ENCODE measurements at regions not wholly inside any gene's neighbourhood (a gene's known extent, or its start where the extent isn't known, plus 50 kb on each side); places are given as distances from the start of the nearest gene placed in this dataset.
A peak's percentile ranks its signal among the peaks of the same experiment; 100 is the strongest.

DNA sequence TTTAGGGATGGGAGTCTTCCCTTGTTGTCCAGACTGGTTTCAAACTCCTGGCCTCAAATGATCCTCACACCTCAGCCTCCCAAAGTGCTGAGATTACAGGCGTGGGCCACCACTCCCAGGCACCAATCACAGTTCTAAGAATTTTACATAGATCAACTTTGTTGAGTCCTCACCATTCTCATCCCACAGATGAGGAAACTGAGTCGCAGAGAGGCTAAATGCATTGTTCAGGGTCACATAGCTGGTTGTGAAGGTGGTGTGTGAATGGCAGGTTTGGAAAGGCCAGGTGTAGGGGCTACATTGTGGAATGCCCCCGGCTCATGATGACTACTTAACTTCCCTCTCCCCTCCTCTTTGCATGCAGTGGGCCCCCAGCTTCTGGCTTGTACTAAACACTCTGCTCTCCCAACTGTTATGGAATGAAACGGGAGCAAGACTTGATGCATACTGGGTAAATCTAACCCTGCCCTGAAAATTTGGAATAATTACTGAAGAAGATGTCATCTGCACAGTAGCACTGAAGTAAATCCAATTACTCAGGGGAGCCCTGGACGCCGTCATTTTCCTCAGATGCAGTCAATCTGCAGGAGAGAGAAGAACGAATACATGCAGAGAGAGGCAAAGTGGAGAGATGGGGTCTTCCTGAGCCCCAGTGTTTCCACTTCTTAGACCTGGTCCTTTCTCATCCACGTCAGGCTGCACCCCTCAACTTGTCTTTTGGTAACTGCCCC is 102.3 kb upstream of the ZNF217 start:
- no peak for DNase-seq
- ChIA-PET POLR2A (no interaction called here), CTCF (interaction anchor here (0.6 to 1.9 kb wide), 3 partner anchors 12 to 98 kb away, joined by 3 to 4 read pairs (median 3); no protein-coding TSS in a partner anchor)
- Mint-ChIP-seq H3K9me3 (no peaks in the 10 kb centered on the region), H3K4me3 (no peak overlapping the region), H3K4me1 (peaks cover 61% of the 10 kb centered on the region), H3K27ac (no peak overlapping the region), H3K27me3 (no peaks in the 10 kb centered on the region), H3K36me3 (ENCODE audit: low read depth) (peaks cover 4% of the 10 kb centered on the region)

DNA sequence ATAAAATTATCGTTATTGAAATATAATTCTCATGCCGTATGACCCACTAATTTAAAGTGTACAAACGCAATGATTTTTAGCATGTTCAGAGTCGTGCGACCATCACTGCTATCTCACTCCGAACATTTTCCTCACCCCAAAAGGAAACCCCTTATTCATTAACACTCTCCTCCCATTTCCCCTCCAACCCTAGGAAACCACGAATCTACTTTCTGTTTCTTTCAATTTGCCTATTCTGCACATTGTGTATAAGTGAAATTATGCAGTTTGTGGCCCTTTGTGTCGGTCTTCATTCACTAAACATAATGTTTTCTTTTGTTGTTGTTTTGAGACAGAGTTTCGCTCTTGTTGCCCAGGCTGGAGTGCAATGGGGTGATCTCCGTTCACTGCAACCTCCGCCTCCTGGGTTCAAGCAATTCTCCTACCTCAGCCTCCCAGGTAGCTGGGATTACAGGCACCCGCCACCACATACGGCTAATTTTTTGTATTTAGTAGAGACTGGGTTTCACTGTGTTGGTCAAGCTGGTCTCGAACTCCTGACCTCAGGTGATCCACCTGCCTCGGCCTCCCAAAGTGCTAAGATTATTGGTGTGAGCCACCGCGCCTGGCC is 99.7 kb upstream of the ZNF217 start:
- DNase-seq, result peak; percentile 44
- POLR2A ChIA-PET, result no interaction called here
- no peaks in the 10 kb centered on the region for H3K36me3 Mint-ChIP-seq (ENCODE audit: low read depth)
- H3K27ac Mint-ChIP-seq, result peak overlapping the region; percentile 92
- CTCF ChIA-PET, result interaction anchor here (0.6 to 1.2 kb wide), 3 partner anchors 31 to 53 kb away, joined by 3 to 5 read pairs (median 4); no protein-coding TSS in a partner anchor
- H3K4me3 Mint-ChIP-seq, result peak overlapping the region; percentile 53
- peaks cover 49% of the 10 kb centered on the region for H3K4me1 Mint-ChIP-seq
- no peaks in the 10 kb centered on the region for H3K27me3 Mint-ChIP-seq
- no peaks in the 10 kb centered on the region for H3K9me3 Mint-ChIP-seq

DNA sequence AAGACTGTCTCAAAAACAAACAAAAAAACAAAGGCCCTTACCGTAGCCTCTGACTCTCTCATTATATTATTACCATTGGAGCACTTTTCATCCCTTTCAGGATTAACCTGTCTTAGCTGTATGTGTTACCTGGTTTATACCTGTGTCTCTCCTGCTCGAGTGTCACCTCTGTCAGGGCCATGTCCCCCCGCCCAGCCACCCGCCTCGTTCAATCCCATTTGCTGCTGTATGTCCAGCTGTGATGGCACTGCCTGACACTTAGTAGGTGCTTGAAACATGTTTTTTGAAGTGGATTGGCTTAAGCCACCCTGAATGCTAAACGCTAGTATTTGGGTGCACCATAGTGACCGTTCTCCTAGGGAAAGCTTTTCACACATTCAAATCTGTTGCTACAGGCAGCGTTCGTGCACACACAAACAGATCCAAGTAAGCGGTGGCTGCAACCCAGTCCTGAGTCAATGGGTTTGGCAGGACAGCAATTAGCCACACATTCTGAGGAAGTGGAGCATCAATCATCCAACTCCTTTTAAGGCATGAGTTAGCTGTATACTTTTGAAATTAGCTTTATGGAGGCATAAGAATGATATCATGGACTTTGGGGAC is 98.9 kb upstream of the ZNF217 start:
- H3K4me1 Mint-ChIP-seq, result peaks cover 54% of the 10 kb centered on the region
- POLR2A ChIA-PET, result no interaction called here
- H3K27me3 Mint-ChIP-seq, result no peaks in the 10 kb centered on the region
- peak; percentile 9 for DNase-seq
- CTCF ChIA-PET, result interaction anchor here (0.6 to 1.3 kb wide), 3 partner anchors 8 to 64 kb away, joined by 3 to 4 read pairs (median 4); no protein-coding TSS in a partner anchor
- peak overlapping the region; percentile 53 for H3K4me3 Mint-ChIP-seq
- no peaks in the 10 kb centered on the region for H3K9me3 Mint-ChIP-seq
- H3K27ac Mint-ChIP-seq, result peak overlapping the region; percentile 92
- no peaks in the 10 kb centered on the region for H3K36me3 Mint-ChIP-seq (ENCODE audit: low read depth)

DNA sequence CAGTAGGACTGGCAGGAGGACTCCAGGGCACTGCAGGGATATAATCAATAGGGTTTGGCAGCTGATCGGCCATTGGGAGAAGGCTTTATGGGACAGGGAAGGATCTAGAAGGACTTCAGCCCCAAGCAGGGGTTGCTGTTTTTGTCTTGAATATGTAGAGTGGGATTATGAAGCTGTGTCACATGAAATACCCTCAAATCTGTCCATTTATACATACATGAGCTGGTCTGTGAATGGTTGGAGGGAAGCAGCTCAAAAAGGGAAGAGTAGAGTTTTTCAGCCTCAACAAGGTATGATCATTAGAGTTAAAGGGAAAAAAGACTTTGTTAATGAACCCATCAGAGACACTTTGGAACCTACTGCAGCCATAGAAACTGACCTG is 98.2 kb upstream of the ZNF217 start:
- no peaks in the 10 kb centered on the region for H3K36me3 Mint-ChIP-seq (ENCODE audit: low read depth)
- DNase-seq, result no peak
- ChIA-PET CTCF (interaction anchor here (0.6 to 2.0 kb wide), 4 partner anchors 9 to 225 kb away, joined by 3 to 5 read pairs (median 4); no protein-coding TSS in a partner anchor), POLR2A (no interaction called here)
- H3K4me1 Mint-ChIP-seq, result peaks cover 57% of the 10 kb centered on the region
- H3K27me3 Mint-ChIP-seq, result no peaks in the 10 kb centered on the region
- H3K9me3 Mint-ChIP-seq, result no peaks in the 10 kb centered on the region
- H3K4me3 Mint-ChIP-seq, result no peak overlapping the region
- H3K27ac Mint-ChIP-seq, result no peak overlapping the region

DNA sequence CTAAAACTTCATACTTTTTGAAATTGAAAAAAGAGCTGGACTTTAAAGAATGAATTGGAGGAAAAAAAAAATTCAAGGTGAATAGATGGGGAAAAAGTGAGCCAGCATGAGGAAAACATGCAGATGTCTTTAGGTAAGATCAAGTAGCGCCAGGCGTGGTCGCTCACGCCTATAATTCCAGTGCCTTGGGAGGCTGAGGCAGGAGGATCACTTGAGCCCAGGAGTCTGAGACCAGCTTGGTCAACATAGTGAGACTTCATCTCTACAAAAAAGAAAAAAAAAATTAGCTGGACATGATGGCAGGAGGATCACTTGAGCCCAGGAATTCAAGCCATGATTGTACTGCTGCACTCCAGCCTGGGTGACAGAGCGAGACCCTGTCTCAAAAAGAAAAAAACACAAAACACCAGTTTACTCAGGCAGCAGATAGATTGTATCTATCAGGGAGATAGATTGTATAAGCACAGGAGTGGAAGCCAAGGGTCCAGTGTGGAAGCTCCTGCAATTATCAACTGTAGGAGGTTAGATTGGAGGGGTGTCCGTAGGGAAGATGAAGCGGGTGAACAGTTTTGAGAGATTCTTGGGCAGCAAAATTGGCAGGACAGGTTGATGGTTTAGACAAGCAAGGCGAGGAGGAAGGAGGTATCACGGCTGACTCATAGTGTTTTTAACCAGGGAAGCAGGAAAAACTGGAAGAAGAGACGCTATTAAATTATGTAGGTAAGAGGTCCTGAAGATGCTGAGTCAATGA is 97.6 kb upstream of the ZNF217 start:
- CTCF ChIA-PET, result interaction anchor here (0.6 to 2.0 kb wide), 5 partner anchors 8 to 226 kb away, joined by 3 to 9 read pairs (median 4); no protein-coding TSS in a partner anchor
- POLR2A ChIA-PET, result no interaction called here
- no peaks in the 10 kb centered on the region for H3K9me3 Mint-ChIP-seq
- no peak for DNase-seq
- no peak overlapping the region for H3K4me3 Mint-ChIP-seq
- no peaks in the 10 kb centered on the region for H3K27me3 Mint-ChIP-seq
- H3K27ac Mint-ChIP-seq, result no peak overlapping the region
- no peaks in the 10 kb centered on the region for H3K36me3 Mint-ChIP-seq (ENCODE audit: low read depth)
- H3K4me1 Mint-ChIP-seq, result peaks cover 57% of the 10 kb centered on the region

DNA sequence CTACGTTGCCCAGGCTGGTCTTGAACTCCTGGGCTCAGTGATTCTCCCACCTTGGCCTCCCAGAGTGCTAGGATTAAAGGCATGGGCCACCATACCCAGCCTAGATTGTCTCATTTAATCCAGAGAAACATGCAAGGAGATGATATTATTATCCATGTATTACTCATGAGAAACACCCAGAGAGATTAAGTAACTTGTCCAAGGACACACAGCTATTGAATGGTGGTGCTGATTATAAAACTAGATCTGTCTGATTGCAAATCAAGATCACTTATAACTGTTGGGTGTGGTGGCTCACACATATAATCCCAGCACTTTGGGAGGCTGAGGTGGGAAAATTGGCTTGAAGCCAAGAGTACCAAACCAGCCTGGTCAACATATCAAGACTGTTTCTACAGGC is 94.4 kb upstream of the ZNF217 start:
- no peaks in the 10 kb centered on the region for H3K27me3 Mint-ChIP-seq
- H3K9me3 Mint-ChIP-seq, result no peaks in the 10 kb centered on the region
- H3K27ac Mint-ChIP-seq, result peak overlapping the region; percentile 9
- ChIA-PET CTCF (interaction anchor here (0.7 kb wide), 1 partner anchor 18 kb away, joined by 3 read pairs; no protein-coding TSS in a partner anchor), POLR2A (no interaction called here)
- no peak for DNase-seq
- H3K4me1 Mint-ChIP-seq, result peaks cover 56% of the 10 kb centered on the region
- H3K4me3 Mint-ChIP-seq, result no peak overlapping the region
- no peaks in the 10 kb centered on the region for H3K36me3 Mint-ChIP-seq (ENCODE audit: low read depth)

DNA sequence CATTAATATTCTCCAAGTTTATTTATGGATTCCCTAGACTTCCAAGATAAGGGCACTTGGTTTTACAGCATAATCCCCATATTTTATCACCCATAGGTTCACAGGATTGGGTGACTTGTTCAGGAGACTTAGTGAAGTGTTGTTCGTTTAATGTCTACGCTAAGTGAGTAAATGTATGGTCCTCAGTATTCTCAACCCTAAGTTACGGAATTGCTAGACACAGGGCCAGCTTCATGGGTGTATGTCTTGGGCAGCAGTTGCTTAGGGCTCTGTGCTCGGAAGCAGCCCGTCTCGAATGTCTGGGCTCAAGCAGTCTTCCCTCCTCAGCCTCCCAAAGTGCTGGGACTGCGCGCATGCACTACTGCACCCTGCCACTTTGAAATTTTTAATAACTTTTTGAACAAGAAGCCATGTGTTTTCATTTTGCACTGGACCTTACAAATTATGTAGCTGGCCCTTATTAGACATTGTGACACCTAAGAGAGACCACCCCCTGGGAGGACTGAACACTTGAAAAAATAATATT is 91.5 kb upstream of the ZNF217 start:
- POLR2A ChIA-PET, result no interaction called here
- Mint-ChIP-seq H3K4me3 (no peak overlapping the region), H3K9me3 (no peaks in the 10 kb centered on the region), H3K27ac (peak overlapping the region; percentile 91), H3K4me1 (peaks cover 39% of the 10 kb centered on the region), H3K36me3 (ENCODE audit: low read depth) (no peaks in the 10 kb centered on the region), H3K27me3 (no peaks in the 10 kb centered on the region)
- CTCF ChIA-PET, result interaction anchor here (0.6 to 2.2 kb wide), 6 partner anchors 13 to 636 kb away, joined by 3 to 8 read pairs (median 3); no protein-coding TSS in a partner anchor
- no peak for DNase-seq

DNA sequence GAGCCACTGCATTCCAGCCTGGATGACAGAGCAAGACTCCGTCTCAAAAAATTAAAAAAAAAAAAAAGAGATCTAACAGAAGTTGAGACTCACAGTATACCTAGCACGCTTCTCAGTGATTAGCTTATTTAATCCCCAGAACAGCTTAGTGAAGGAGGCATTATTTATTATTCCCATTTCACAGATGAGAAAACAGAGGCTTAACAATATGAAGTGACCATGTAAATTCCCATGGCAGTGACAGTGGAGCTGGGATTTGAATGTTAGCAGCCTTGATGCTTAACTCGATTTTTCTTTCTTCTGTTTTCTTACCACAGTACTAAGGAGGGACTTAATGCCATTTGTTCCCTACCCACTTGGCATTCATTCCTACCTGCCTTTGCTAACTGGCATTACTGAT is 89.9 kb upstream of the ZNF217 start:
- Mint-ChIP-seq H3K4me3 (no peak overlapping the region), H3K36me3 (ENCODE audit: low read depth) (no peaks in the 10 kb centered on the region), H3K27me3 (no peaks in the 10 kb centered on the region), H3K9me3 (no peaks in the 10 kb centered on the region), H3K27ac (no peak overlapping the region), H3K4me1 (peaks cover 46% of the 10 kb centered on the region)
- ChIA-PET POLR2A (no interaction called here), CTCF (interaction anchor here (0.7 to 1.5 kb wide), 4 partner anchors 25 to 310 kb away, joined by 3 to 4 read pairs (median 3); no protein-coding TSS in a partner anchor)
- DNase-seq, result no peak

DNA sequence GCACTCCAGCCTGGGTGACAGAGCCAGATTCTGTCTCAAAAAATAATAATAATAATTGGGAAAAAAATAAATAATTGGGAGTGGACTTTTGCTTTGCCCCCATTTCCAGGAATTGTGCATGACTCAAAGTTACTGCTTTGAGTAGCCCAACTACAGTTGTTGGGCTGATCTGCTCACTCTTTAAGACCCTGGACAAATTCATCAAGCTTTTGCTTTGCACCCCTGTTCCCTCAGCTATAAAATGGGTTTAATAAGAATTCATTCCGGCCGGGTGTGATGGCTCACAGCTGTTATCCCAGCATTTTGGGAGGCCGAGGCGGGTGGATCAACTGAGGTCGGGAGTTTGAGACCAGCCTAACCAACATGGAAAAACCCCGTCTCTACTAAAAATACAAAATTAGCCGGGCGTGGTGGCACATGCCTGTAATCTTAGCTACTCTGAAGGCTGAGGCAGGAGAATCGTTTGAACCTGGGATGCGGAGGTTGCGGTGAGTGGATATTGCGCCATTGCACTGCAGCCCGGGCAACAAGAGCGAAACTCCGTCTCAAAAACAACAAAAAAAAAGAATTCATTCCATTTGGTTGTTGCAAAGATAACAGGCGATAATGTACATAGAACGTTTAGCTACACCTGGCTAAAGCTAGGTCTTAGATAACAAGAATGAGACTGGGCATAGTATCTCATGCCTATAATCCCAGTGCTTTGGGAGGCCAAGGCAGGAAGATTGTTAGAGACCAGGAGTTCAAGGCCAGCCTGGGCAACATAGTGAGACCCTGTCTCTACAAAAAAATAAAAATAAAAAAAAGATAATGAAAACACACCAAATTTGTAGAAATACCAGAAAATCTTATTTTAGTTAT is 87.9 kb upstream of the ZNF217 start:
- Mint-ChIP-seq H3K4me1 (peaks cover 49% of the 10 kb centered on the region), H3K27me3 (no peaks in the 10 kb centered on the region), H3K4me3 (no peak overlapping the region), H3K9me3 (no peaks in the 10 kb centered on the region), H3K27ac (no peak overlapping the region), H3K36me3 (ENCODE audit: low read depth) (no peaks in the 10 kb centered on the region)
- CTCF ChIA-PET, result interaction anchor here (0.8 to 1.6 kb wide), 2 partner anchors 12 to 51 kb away, joined by 3 to 5 read pairs; no protein-coding TSS in a partner anchor
- POLR2A ChIA-PET, result no interaction called here
- DNase-seq, result no peak

DNA sequence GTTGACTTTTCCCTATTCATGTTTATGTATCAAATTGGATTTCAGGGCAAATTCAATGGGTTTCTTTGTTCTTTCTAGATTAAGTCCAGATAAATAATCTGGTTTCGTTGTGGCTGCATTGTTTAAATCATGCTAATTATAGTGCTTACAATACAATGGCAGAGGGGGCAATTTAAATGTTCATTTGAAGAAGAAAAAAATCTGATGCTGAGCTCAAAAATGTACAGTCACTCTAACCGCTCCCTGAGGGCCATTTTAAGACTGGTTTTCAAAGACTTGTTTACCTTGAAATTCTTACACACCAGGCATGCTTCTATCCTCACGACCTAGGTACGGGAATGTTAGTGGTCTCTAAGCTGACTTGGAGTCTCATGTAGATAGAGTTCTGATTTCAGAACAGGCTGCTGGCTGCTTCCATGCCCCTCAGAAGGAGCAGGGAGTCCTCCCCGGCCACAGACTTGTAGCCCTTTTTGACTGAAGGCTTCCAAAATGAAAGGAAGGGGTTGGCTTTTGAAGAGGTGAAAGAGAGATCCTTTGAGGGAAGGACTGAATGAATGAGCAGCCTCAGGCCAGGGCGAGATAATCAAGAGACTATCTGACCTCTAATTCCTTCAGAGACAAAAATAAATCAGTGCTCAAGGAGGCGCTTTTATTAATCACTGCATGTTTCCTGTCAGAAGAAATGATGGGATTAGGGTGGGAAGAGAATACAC is 86.1 kb upstream of the ZNF217 start:
- H3K36me3 Mint-ChIP-seq (ENCODE audit: low read depth), result no peaks in the 10 kb centered on the region
- no peaks in the 10 kb centered on the region for H3K27me3 Mint-ChIP-seq
- no peak overlapping the region for H3K4me3 Mint-ChIP-seq
- H3K27ac Mint-ChIP-seq, result peak overlapping the region; percentile 68
- no peaks in the 10 kb centered on the region for H3K9me3 Mint-ChIP-seq
- no peak for DNase-seq
- ChIA-PET POLR2A (interaction anchor here (0.5 kb wide), 1 partner anchor 56 kb away, joined by 3 read pairs; no protein-coding TSS in a partner anchor), CTCF (interaction anchor here (1.0 to 1.8 kb wide), 2 partner anchors 10 to 53 kb away, joined by 3 to 4 read pairs; no protein-coding TSS in a partner anchor)
- H3K4me1 Mint-ChIP-seq, result peaks cover 33% of the 10 kb centered on the region

DNA sequence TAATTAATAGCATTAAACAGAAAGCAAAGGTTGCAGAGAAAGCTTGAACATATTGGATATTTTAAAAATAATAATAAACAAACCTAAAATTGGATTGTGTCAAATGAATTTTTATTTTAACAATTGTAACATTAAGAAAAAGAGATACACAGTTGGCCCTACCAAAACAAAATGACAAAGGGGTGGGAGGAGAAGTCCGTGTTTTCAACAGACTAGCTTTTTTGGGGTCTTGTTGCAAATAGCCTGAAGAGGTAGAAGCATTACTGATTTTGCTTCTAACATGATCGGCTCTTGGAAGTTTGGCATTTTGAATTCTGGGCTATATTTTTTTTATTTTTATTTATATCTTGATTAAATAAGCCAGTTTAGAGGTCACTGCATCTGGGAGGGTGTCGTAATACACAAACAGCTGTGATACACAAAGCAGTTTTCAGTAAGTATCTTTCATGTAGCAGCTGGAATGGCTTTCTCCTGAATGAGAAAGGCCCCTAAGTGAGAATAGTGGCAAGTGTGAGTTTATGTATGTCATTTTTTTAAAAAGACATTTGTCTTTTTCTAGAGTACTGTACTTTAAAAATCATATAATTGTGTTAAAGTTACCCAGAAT is 85.5 kb upstream of the ZNF217 start:
- CTCF ChIA-PET, result interaction anchor here (1.0 to 1.8 kb wide), 2 partner anchors 11 to 52 kb away, joined by 3 to 4 read pairs; no protein-coding TSS in a partner anchor
- Mint-ChIP-seq H3K4me3 (no peak overlapping the region), H3K27ac (no peak overlapping the region), H3K9me3 (no peaks in the 10 kb centered on the region), H3K27me3 (no peaks in the 10 kb centered on the region), H3K4me1 (peaks cover 31% of the 10 kb centered on the region), H3K36me3 (ENCODE audit: low read depth) (no peaks in the 10 kb centered on the region)
- POLR2A ChIA-PET, result interaction anchor here (0.5 kb wide), 1 partner anchor 55 kb away, joined by 3 read pairs; no protein-coding TSS in a partner anchor
- no peak for DNase-seq

Data from activated CD4-positive, alpha-beta T cell treated with anti-CD3 and anti-CD28 coated beads, Interleukin-2, amount 10 ng/mL, durations not matched to agents 7 days and 5 days (primary cell).